Adipose tissue (tissue), 3 donors: ENCODE measurements at regions not wholly inside any gene's neighbourhood (a gene's known extent, or its start where the extent isn't known, plus 50 kb on each side); places are given as distances from the start of the nearest gene placed in this dataset.

Experiments used
- H3K27ac ChIP-seq: one replicate; pipeline ENCODE4 v1.5.1; 2013; ENCODE audit warnings: low read depth, low read length
- WGBS, 3 donors: extraction: QIAGEN DNeasy Blood & Tissue Kit; methylation state at CpG; one replicate each; pipeline ENCODE4 v1.1.7; 2013; 5-methylcytosine and 5-hydroxymethylcytosine counted together
- donor health status: healthy with polysubstance abuse.
- donor health status: Bipolar disorder and iron deficiency.
- donor health status: healthy.

DNA sequence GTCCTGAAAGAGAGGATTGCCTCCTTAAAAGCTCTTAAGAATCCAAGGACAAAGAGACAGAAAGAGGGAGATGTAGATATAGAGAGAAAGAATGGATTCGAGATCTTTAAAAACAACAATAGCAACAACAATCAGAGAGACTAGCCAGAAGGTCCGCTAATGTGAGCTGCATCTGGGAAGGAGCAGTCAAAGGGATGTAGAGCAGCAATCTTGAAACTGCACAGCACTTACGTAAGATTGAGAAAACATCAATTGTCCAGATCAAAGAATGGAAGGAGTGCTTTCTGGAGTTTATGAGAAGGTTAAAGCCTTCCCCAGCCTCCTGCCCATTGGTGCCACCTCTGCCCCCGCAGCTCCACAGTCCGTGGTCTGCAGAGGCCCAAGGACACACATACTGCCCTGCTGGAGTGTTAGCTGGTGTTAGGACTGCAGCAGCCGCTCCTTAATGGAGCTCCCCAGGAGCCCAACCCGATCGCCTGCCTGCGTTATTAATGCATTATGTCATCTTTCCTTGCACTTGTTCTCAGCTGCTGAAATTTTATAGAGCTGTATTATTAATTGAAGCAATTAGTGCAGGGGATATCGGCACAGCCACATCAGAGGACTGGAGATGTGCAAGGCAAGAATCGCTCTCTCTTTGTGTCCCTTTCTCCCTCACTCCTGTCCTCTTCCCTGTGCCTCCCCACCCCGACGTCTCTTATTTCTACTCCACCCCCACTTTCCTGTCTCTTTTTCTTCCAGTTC is 73.0 kb upstream of the CALM2 start:
- WGBS, 3 donors: 54 to 77% (median 75%) methylated on average over 13 of the region's 13 CpGs
- H3K27ac ChIP-seq: no peak overlapping the region

DNA sequence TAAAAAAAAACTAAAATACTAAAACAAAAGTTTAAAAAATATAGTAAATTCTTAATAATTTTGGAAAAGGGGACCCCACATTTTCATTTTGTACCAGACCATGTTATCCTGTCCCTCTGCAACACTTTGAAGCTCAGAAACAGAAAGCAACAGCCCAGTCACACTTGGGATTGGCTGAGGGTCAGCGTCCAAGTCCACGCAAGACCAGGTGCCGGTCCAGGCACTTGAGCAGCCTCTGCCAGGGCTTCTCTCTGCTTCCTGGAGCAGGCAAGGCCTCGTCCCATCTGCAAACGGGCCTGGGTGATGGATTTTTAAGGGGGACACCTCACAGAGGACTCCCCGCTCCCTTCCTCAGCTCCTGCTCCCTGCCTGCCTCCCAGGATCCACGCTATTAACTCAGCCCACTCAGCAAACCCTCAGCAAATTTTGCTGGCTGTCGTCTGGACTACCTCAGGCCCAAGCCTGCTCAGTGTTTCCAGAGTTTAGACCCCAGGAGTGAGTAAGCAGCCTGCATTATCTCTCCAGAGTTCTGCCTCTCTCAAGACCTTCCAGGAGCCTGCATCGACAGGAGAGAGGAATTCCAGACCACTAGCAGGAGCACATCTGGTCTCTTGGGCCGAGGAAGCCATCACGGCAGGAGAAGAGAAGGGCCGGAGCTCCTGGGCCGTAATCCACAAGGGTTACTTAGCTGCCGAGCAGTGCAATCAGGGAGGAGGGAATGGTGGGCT is 67.4 kb upstream of the CALM2 start:
- 77 to 80% (median 77%) methylated on average over 14 of the region's 14 CpGs for WGBS, 3 donors
- no peak overlapping the region for H3K27ac ChIP-seq

DNA sequence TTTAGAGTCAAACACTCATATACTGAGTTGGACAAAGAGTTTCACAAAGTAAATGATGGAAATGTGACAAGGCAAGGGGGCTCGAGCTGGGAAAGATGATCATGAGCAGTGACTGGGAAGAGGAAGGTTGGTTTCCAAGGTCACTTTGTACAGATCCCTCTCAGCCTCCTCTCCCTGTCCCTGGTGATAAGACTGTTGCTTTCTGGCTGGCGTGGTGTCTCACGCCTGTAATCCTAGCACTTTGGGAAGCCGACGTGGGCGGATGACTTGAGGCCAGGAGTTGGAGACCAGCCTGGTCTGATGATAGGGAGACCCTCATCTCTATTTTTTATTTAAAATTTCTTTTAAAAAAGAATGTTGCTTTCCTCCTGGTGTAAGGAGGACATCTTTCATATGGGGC is 65.4 kb upstream of the CALM2 start:
- 80 to 86% (median 85%) methylated on average over 6 of the region's 6 CpGs for WGBS, 3 donors
- no peak overlapping the region for H3K27ac ChIP-seq

DNA sequence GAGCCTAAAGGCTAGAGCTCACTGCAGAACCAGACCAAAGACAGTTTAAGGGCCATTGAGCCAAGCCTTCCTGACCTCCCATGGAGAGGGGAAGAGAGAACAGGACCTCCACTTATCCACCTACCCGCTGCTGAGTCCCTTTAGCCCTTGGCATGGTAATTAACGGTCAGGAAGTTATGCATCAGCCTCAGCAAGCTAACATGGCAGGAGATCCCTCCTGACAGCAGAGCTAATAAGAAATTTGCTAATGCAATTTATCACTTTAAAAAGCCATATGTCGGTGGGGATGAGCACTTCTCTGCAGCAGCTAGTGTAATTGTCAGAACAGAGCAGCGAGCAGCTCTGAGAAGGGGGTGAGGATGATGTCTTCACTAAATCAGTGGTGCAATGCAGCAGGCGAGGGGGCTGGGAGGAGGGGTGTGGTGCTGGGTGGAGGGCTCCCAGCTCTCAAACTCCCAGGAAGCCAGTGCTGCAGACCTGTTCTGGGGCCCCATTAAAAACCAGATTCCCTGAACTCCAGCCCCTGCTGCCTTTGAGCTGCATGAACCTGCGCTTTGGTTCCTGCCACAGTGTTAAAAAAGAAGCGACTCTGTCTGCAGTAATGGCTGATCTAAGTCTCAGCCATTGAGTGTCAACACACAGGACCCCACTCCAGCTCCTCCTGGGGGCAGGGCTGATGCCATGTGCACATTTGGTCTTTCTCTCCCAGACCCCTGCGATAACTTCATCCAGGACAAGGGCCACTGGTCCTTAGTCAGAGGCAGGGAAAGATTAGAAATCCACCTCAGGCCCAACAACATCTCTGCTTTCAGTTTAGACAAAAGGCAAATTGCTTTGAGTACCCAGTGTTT is 63.0 kb upstream of the CALM2 start:
- 80 to 82% (median 80%) methylated on average over 8 of the region's 8 CpGs for WGBS, 3 donors
- no peak overlapping the region for H3K27ac ChIP-seq

DNA sequence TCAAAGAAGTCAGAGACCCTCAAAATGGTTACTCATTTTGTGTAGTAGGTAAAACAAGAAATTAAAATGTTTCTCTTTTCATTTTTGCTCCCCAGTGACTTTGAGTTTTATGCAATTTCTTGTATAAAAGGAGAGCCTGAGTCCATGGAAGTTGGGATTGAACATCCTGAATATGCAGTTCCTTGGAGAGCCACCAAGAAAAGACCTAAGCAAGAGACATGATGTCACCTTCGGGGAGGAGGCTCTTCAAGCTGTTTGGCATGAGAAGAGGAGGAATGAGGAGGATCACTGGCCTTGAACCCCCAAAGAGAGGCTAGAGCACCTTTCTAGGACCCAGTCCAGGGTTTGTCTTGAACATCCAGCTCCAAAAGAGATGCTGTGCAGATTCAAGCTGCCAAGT is 62.3 kb upstream of the CALM2 start:
- WGBS, 3 donors: 69 to 100% (median 84%) methylated on average over 1 of the region's 1 CpG
- H3K27ac ChIP-seq: no peak overlapping the region

DNA sequence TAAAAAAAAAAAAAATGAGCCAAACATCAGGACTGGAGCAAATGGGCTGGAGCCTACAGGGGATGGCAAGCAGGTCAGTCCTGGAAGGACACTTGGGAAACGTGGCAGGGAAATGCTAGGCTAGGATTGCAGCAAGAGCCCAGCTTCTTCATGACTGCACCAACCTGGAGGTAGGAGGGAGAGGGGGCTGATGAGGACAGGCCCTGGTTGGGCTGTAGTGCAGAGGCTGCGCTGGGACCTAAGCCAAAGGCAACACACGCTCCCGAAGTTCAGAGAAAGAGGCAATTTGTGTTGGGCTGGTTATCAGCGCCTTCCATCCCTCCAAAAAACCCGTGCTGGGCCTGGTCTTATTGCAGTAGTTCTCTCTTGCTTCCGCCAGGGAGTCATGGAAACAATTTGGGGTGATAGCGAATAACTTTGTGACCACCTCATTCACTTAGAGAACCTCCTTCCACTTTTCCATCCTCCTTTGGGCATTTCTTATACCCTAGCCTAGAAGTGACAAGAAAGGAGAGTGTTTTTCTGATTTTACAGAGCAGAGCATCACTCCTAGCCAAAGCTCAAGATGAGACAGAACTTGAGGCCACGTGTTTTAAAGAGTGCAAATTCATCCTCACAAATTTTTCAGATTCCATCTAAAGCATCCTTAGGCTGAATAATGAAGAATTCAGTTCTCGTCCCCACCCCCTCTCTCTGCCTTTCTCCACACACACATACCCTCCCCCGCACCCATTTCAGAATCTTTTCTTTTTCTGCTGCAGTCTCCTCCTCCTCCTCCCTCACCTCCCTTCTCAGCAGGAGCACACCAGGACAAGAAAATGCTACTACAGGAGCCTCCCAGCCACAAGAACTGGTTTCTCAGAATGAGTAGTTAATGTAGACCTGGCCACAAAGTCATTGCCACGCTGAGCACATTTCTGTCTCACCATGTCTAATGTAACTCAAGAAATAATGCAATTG is 61.3 kb upstream of the CALM2 start:
- H3K27ac ChIP-seq: no peak overlapping the region
- WGBS, 3 donors: 66 to 80% (median 69%) methylated on average over 12 of the region's 12 CpGs

DNA sequence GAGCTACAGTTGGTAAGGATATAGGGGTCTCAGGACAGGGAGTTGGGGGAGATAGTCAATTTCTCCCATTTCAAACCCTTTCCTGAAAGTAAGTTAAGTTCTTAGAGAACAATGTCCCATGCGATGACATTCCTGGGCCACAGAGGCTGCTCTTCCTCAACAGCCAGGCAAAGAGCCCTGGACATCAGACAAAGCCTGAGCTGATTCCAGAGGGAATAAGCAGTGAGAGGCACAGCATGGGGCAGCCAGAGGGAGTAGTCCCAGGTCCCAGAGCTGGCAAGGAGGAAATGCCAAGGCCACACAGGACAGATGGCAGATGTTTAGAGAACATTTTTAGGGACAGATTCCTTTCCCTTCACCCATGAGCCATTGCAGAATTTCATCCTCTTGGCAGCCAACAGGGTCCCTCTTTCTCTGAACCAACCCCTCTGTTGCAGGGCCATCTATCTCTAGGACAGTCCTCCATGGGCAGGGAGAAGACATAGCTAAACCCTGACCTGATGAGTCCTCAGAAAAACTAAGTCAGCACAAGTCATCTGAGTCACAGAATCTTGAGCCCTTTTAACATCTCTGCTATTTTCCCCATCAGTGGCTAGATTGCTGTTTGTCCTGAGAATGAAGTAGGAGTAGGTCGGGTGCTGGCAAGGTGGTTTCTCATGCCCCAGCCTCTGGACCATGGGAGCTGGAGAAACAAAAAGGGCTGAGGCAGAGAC is 60.3 kb upstream of the CALM2 start:
- no peak overlapping the region for H3K27ac ChIP-seq

DNA sequence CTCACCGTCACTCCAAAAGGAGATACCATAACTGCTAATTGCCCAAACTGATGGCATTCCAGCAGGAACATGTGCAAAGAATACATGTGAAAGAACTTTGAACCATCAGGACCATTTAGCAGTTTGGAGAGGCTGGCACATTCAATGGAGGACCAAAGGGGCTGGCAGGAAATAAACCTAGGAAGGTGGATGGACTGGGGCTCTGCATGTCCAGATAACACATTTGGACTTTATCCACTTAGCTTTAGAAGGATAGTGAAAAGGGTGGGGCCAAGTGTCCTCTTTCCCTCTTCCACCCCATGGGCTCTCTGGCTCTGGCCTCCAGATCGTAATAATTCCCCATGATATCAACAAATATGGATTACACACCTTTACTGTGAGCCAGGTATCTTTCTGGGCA is 58.8 kb upstream of the CALM2 start:
- WGBS, 3 donors: 92 to 98% (median 97%) methylated on average over 2 of the region's 2 CpGs
- no peak overlapping the region for H3K27ac ChIP-seq

More for the DNA sequence above, 60.3 kb upstream of the CALM2 start:
- WGBS, 3 donors: 81 to 84% (median 81%) methylated on average over 2 of the region's 2 CpGs

DNA sequence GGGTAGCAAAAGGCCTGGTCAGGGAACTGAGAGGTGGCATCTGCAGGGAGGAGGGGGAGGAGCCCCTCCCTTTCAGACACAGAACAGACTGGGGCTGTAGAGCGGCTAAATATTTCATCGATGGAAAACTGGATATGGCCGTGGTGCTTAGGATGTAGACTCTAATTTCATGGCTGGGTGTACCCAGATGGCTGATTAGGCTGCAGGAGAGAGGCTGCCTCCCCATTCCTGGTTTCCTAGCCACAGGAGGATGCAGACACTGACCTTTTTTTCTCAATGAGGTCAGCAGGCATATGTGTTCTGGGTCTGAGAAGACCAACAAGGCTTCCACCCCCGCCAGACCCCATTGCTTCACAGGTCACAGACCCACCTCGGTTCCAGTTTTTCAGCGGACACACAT is 58.1 kb upstream of the CALM2 start:
- WGBS, 3 donors: 95 to 97% (median 95%) methylated on average over 6 of the region's 6 CpGs
- no peak overlapping the region for H3K27ac ChIP-seq

DNA sequence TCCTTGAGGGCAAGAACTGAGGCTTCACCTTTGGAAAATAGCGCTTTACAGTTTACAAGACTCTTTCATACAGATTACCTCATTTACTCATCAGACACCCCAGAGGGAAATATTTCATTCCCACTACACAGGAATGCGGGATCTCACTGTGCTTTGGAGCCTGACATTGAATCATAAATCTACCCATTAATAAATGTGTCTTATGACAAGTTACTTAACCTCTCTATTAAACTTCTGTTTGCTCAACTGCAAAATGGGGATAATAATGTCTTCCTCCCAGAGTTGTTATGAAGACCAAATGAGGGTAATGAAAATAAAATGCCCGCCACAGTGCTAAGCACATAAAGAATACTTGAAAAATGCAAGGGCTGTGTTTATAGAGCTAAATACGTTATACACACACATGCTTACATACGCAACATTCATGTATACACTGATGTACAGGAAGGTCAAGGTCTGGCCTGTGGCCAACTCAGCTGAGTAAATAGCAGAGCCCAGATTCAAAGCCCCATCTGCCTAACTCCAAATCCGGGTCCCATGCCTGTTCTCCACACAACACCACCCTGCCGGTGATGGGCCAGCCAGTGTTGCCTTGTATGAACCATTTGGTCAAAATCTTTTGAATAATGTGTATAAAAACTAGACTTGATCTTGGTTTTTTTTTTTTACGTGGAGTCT is 56.6 kb upstream of the CALM2 start:
- no peak overlapping the region for H3K27ac ChIP-seq
- WGBS, 3 donors: 83 to 91% (median 91%) methylated on average over 8 of the region's 8 CpGs

DNA sequence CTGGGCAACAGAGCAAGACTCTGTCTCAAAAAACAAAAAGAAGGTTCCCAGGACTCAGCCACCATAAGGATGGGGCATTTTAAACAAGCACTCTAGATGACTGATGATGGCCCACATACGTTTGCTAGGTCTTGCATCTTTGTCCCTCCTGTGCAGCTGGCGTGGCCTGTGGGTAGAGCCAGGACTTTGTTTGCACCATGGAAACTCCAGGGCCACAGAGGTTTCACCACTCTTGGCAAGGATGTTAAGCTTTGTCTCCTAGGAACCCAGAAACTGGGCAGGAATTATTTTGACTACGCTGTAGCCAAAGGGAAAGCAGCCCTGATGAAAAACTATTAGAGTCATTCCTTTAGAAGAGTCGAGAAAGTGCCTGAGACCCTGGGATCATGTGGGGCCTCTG is 54.1 kb upstream of the CALM2 start:
- whole genome bisulfite sequencing, 3 donors: 53 to 79% (median 58%) methylated on average over 4 of the region's 4 CpGs
- H3K27ac ChIP-seq: no peak overlapping the region

DNA sequence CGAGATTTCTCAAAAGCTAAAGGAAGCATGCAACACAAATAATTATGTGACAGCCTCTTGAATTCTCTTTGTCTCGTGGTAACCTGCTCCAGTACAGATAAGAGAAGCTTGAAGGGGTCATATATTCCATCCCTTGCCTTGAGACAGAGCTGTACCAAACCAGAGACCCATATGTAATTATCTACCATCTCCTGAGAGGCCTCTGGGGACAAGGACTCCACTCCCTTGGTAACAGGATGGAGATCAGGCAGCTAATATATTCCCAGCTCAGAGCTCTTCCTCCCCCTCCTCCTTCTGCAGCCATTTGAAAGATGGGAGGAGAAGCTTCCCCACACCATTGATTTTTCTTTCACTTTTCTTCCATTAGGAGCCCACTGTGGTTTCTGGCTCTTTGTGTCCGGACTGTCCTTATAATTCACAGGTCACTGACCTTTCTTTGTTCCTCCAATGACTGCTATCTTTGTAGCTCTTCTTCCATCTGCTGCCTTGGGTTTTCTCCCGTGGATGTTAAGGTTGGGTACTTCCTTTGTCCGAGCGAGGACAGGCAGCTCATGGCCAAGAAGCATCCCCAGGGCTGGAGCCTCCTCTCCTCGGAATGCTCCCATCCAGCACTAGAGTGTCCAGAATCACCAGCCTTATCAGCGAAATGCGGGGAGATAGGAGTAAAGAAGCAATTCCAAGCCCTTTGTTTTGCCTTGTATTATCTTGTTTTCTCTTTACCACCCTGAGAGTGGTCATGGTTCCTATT is 51.4 kb upstream of the CALM2 start:
- no peak overlapping the region for H3K27ac ChIP-seq
- WGBS, 3 donors: 78 to 95% (median 84%) methylated on average over 9 of the region's 9 CpGs

DNA sequence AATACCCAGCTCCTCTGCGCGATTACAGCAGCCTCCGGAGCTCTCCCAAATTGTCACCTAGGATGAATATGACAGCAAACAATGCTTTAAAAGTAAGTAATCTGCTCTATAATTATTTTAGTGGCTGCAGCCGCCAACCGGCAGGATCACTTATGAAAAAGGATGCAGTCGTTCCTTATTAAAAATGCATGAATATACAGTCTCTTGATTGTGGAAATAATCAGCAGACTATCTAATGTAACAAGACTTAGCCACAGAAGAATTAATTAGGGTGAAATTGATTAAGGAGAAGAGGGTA is 50.6 kb upstream of the CALM2 start:
- H3K27ac ChIP-seq: no peak overlapping the region
- 47 to 96% (median 90%) methylated on average over 6 of the region's 6 CpGs for WGBS, 3 donors

DNA sequence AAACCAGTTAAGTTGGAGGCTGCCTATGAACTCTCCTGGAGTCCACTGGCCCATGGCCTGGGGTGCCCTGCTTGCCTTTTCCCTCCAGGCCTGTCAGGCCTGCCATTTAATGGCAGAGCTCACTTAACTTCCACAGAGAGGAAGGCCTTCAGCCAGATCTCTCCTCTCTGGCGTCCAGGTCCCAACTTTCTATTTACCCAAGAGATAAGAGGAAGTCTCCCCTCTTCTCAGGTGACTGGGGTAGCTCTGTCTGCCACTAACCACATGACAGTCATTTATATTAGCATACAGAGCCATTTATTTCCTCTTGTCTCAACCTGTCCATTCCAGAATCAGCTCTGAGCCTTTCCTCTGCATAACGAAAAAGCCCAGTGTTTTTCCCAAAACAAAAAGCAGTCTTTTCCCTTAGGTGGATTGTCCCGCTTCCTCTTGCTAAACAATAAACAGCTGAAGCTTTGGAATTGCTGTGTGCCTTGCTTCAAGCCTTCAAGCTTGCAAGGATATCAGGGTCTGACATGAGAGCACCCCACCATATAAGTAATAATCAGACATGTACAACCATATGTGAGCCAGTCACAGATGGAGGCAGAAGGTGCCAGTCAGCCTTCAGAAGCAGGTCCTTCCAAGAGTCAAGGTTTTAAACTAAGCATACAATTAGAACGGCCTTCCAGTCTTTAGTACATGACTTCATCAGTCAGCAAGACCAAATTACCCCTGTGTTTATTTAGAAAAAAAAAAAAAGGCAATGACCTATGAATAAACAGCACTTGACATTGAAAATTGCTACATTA is 50.0 kb upstream of the CALM2 start:
- H3K27ac ChIP-seq: no peak overlapping the region
- WGBS, 3 donors: 42 to 73% (median 65%) methylated on average over 4 of the region's 4 CpGs
